HCT116 (cell line): ENCODE measurements at regions not wholly inside any gene's neighbourhood (a gene's known extent, or its start where the extent isn't known, plus 50 kb on each side); places are given as distances from the start of the nearest gene placed in this dataset.

Experiments
- EZH2phosphoT487 ChIP-seq: fragments of 200-600 bp; IDR thresholded peaks from 2 replicates; pipeline ENCODE4 v1.6.1; 2018; ENCODE audit warnings: antibody characterized with exemption, borderline replicate concordance
- MAX ChIP-seq: IDR thresholded peaks from 2 replicates; pipeline ENCODE4 v1.6.1; 2012
- POLR2A ChIP-seq: IDR thresholded peaks from 2 replicates; pipeline ENCODE4 v1.7.0; 2011; ENCODE audit warnings: borderline replicate concordance; ENCODE audit not compliant: insufficient read depth, insufficient read length; ENCODE audit errors: extremely low read depth
- POLR2AphosphoS5 ChIP-seq: IDR thresholded peaks from 2 replicates; pipeline ENCODE4 v1.6.1; 2011; ENCODE audit warnings: mild to moderate bottlenecking, low read depth, low read length, moderate library complexity
- RAD21 ChIP-seq: IDR thresholded peaks from 2 replicates; pipeline ENCODE4 v1.6.1; 2012; ENCODE audit warnings: low read depth, mild to moderate bottlenecking
- TCF7L2 ChIP-seq: IDR thresholded peaks from 2 replicates; pipeline ENCODE4 v1.7.0; 2011; ENCODE audit warnings: borderline replicate concordance, inconsistent platforms; ENCODE audit not compliant: insufficient read depth, insufficient read length; ENCODE audit errors: extremely low read depth
- YY1 ChIP-seq: IDR thresholded peaks from 2 replicates; pipeline ENCODE4 v1.6.1; 2011; ENCODE audit warnings: low read length, low read depth, moderate library complexity, mild to moderate bottlenecking; ENCODE audit not compliant: insufficient replicate concordance; ENCODE audit errors: extremely low read depth
- ZNF274 ChIP-seq: fragments of 200-500 bp; sonication (Bioruptor generic); IDR thresholded peaks from 2 replicates; pipeline ENCODE4 v1.6.1; 2014; ENCODE audit warnings: mild to moderate bottlenecking, low read depth, low read length, inconsistent platforms
- TF ChIP-seq, protein P1 (sequence below), 3 experiments: fragments of 200-600 bp in 1 of 3; sonication (generic) in 1 of 3; IDR thresholded peaks in 2 of 3; conservative IDR thresholded peaks in 1 of 3; 2 replicates each; pipeline ENCODE4 v1.5.1; 2012 to 2017; ENCODE audit warnings: low read depth in 2 of 3, low read length in 2 of 3, antibody characterized with exemption in 1 of 3, borderline replicate concordance in 1 of 3, control low read depth in 1 of 3, mild to moderate bottlenecking in 1 of 3, mixed read lengths in 1 of 3, mixed run types in 1 of 3, moderate library complexity in 1 of 3; ENCODE audit not compliant: insufficient read depth in 1 of 3
- TF ChIP-seq, protein P2 (sequence below): IDR thresholded peaks from 2 replicates; pipeline ENCODE4 v1.6.1; 2012; ENCODE audit warnings: low read depth

DNA sequence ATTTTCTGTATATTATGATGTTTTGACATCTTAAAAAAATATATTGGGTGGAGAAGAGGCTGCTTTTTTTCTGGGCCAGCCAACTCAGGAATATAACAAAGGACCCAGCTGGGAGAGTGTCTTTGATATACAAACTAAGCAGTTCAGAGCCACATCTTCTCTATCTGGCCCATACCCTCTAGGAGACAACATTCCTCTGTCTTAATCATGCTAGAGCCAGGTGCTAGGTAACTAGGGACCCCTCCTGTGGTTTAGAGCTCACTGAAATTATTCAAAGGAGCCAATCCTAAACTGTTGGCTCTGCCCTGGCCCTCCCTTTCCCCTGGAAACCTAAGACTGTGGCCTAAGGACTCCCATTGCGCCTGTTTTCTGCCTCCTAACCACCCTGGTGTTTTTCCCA is 193.1 kb upstream of the DIO2 start:
- TF ChIP-seq TCF7L2 (no peak), RAD21 (no peak), EZH2phosphoT487 (no peak), YY1 (no peak), MAX (no peak), ZNF274 (no peak), POLR2A (no peak), POLR2AphosphoS5 (no peak)
- TF ChIP-seq, protein P1, sequence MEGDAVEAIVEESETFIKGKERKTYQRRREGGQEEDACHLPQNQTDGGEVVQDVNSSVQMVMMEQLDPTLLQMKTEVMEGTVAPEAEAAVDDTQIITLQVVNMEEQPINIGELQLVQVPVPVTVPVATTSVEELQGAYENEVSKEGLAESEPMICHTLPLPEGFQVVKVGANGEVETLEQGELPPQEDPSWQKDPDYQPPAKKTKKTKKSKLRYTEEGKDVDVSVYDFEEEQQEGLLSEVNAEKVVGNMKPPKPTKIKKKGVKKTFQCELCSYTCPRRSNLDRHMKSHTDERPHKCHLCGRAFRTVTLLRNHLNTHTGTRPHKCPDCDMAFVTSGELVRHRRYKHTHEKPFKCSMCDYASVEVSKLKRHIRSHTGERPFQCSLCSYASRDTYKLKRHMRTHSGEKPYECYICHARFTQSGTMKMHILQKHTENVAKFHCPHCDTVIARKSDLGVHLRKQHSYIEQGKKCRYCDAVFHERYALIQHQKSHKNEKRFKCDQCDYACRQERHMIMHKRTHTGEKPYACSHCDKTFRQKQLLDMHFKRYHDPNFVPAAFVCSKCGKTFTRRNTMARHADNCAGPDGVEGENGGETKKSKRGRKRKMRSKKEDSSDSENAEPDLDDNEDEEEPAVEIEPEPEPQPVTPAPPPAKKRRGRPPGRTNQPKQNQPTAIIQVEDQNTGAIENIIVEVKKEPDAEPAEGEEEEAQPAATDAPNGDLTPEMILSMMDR (IDR thresholded peaks at IDR 0.05 in 2 of 3, conservative IDR thresholded peaks at IDR 0.05 in 1 of 3; ENCODE audit: borderline replicate concordance in 1 of 3, insufficient read depth in 1 of 3, low read depth in 2 of 3, low read length in 2 of 3), result no peak
- TF ChIP-seq, protein P2, sequence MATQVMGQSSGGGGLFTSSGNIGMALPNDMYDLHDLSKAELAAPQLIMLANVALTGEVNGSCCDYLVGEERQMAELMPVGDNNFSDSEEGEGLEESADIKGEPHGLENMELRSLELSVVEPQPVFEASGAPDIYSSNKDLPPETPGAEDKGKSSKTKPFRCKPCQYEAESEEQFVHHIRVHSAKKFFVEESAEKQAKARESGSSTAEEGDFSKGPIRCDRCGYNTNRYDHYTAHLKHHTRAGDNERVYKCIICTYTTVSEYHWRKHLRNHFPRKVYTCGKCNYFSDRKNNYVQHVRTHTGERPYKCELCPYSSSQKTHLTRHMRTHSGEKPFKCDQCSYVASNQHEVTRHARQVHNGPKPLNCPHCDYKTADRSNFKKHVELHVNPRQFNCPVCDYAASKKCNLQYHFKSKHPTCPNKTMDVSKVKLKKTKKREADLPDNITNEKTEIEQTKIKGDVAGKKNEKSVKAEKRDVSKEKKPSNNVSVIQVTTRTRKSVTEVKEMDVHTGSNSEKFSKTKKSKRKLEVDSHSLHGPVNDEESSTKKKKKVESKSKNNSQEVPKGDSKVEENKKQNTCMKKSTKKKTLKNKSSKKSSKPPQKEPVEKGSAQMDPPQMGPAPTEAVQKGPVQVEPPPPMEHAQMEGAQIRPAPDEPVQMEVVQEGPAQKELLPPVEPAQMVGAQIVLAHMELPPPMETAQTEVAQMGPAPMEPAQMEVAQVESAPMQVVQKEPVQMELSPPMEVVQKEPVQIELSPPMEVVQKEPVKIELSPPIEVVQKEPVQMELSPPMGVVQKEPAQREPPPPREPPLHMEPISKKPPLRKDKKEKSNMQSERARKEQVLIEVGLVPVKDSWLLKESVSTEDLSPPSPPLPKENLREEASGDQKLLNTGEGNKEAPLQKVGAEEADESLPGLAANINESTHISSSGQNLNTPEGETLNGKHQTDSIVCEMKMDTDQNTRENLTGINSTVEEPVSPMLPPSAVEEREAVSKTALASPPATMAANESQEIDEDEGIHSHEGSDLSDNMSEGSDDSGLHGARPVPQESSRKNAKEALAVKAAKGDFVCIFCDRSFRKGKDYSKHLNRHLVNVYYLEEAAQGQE, result no peak
